GM19193 (cell line): ENCODE measurements at regions not wholly inside any gene's neighbourhood (a gene's known extent, or its start where the extent isn't known, plus 50 kb on each side); places are given as distances from the start of the nearest gene placed in this dataset.

Experiments
- POLR2A ChIP-seq: IDR thresholded peaks from 4 replicates; pipeline ENCODE4 v1.6.1; 2011; ENCODE audit not compliant: insufficient read depth, insufficient read length; ENCODE audit errors: extremely low read depth

DNA sequence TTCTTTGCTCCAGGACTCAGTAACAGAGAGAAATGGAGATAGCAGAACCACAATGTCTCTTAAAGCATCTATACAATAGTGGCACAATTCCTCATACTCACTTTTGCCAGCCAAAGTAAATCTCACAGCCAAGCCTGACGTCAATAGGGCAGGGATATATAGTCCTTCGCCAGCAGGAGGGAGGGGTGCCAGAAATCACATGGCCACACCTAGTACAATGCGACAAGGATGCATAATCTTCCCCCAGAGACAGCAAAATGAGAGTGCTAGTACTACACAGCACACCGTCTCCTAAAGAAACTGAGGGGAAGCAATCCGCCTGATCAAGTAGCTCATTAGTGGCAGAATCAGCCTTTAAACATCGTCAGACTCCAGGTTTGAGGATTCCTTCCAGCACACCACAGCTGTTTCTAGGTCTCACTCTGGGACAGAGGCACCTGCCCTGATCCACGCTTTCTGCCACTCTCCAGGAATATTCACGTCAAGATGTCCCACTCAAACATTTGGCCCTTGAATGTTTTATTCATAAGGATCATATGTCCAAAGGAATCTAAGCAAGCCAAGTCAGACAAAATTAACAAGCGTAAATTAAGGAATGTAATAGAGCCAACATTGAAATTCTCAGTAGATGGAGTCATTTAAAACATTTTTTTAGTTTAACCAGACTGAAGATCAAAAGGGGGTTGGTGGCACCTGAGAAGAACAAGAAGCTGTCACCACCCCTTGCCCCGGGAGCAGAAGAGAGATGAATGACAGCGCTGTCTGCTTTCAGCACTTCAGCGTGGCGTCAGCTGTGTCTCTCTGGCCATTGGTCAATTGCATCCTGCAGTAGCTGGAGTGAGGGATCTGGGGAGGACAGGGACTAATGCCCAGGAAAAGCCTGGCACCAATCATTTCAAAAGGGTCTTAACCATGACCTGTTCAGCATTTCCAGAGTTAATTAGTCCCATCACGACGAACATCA, 63.5 kb upstream of the SERP2 start:
- TF ChIP-seq POLR2A = no peak

DNA sequence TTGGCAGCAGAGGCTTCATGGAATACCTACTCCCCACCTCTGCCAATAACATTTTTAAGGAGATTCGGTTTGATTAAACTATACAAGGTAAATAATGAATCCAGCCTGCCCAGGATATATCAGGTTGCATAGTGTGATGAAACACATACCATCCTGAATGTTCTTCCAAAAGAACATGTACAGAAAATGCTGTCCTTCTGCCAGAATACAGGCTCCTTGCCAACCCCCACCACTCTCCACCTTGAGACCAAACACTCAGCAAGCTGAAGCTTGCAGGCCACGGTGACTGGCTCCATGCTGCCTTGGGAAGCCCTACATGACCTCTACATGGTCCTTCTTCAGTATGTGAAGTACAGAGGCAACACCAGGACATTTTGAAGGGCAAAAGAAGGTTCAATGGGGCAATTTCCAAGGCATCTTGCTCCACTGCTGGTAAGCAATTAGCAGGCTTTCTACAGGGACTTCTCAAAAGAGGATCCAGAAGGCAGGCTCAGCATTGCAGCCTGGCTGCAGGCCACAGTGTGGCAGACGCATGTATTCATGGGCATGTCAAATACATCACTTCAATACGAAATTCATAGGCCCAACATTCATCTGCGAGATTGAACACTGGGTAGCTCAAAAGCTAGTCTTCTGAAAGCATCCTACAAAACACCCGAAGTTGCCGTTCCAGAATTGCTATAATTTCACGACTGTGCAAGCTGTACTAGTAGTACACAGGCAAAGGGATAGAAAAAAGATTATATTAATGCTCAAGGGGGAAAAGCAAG, 62.4 kb upstream of the SERP2 start:
- no peak for TF ChIP-seq POLR2A

DNA sequence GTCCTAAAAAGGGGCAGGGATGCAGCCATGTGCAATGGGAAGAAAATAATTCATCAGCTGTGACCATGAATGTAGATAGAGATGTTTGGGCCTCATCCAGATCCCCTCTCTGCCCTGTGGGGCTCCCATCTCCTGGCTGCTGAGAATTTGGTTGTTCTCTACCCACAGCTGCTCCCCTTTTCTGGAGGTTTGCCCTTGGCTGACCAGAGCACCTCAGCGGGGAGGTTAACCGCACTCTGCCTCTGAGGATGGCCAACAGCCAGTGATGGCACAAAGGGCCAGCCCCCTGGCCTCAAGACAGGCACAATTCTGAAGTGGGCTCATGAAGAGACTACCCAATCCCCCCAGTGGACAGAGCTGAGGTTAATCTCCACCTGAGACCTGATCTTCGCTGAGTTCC, 61.5 kb upstream of the SERP2 start:
- TF ChIP-seq POLR2A = no peak

DNA sequence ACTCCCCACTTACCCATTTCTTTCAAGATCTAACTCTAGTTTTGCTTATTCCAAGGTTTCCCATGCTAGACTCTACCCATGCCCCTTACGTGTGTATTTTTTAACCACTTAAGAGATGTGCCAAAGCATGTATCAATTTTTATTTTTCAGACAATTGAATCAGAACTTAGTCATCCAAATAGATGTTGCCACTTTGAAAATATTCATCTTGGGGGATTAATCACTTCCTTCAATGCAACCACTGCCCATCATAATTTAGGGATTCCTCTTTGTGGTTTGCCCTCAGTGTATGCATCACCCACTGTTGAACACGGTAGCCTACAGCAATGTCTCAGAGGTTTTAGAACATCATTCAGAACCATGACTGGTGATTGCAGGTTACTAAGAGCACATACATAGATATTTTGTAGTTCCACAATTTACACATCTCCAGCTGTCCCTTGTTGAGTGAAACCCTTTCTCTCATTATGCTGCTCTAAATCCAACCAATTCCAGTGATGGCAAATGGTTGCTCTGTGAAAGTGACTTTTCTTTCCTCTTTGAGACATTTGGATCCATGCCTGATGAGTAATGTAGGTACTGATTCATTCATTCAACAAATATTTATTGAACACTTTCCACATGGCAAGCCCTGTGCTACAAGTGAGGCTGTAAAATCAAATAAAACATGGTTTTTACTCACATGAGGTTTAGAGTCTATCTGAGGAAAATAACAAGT, 60.6 kb upstream of the SERP2 start:
- no peak for TF ChIP-seq POLR2A

DNA sequence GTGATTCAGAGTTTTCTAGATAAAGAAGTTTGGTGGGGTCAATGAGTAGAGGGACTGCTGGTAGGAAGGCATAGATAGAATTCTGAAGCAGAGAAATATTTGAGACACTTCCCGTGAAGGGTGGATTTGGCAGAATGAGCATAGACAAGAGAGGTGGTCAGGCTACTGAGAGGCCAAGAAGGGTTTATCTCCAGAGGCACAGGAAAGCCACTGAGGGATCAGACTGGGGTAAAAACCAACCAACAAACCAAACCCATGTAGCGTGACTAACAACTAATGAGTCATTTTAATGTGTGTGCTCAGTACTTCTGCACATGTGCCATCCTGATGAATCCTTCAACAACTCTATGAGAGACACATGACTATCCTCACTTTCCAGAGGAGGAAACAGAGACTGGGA, 60.0 kb upstream of the SERP2 start:
- no peak for TF ChIP-seq POLR2A

DNA sequence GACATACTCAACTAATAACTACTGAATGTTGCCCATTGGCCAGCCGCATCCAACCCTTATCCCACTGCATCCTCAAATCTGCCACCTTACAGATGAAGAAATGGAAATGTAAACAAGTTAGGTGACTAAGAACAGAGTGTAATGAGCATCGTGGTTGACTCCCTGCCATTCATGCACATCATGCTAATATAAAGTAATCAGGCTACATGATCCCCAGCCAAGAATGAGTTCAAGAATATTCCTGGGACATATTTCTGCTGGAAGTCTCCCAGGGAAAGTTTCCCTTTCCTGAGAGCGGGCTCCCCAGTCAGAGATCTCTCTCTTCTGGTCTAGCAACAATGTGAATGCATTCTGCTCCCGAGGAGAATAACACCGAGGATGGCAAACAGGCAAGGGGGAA, 55.9 kb upstream of the SERP2 start:
- TF ChIP-seq POLR2A = no peak

DNA sequence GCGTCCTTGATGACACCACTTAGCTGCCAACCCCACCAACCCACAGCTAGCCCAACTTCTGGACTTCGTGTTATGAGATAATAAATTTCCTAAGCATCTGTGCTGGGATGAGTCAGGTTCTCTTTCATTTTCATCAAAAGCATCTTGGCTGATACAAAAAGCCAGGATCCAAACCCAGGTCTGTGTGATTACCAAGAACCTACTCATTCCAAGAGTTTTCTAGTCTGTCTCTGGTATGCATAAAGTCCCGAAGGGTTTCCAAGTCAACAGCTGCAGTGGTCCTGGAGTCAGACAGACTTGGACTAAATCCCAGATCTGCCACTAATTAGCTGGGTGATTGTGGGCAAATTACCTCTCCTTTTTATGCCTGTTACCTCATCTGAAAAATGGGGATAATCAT, 55.5 kb upstream of the SERP2 start:
- no peak for TF ChIP-seq POLR2A

DNA sequence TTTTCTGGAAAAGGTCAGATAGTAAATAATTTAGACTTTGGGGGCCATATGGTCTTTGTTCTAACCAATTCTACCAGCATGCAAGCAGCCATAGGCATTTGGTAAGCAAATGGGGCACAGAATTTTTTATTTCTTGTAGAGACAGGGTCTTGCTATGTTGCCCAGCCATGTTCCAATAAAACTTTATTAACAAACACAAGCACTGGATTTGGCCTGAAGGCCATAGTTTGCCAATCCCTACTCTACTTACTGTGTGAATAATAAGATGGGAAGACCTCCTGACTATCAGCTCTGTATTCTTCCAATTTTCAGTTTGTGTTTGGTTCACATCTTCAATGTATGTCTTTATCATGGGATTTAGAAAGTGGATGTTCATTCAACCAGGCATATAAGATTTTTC, 53.0 kb upstream of the SERP2 start:
- no peak for TF ChIP-seq POLR2A

DNA sequence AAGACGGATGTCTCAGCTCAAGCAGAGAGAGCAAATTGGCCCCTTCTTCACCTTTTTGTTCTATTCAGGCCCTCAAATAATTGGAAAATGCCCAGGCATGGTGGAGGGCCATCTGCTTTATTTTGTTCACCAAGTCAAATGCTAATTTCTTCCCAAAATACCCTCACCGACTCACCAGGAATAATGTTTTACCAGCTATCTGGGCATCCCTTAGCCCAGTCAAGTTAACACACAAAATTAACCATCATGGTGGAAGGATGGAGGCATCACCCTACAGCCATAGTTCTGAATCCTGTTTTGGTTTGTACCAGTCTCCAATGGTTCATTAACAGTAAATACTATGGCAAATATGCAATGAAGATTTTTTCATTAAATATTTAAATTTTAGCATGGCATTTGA, 51.7 kb upstream of the SERP2 start:
- TF ChIP-seq POLR2A = no peak

DNA sequence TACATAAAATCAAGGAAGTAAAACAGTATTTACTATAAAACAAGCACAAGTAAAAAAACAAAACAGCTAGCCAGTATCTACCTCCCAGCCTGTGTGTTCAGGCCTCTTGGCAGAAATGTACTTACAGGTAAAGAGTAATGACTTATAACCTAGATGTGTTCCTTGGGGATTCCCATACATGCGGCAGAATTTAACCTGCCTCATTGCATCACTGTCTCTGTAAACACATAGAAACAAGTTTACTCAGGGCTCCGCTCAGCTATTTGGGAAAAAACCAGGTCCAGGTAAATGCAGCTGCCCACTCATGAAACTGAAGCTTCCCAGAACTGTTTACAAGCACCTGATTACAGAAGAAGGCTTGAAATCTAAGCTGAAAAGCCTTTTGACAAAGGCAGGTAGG, 50.7 kb upstream of the SERP2 start:
- TF ChIP-seq POLR2A = no peak

DNA sequence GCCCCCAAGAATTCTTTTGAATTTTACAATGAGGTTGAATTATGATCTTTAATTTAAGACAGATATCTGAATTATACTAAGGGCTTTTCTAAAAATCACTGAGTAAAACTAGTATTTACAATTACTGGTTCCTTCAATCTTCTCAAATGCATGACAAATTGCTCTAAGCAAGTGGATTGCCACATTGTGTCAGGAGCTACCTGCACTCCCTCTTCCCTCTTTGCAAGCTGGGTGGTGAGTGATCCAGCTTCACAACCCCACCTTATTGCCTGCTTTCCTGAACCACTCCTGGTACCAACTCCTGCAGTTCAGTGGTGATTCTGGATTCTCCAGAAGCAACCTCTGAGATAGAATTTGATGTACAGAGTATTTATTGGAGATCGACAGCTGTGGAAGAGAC, 49.9 kb upstream of the SERP2 start:
- TF ChIP-seq POLR2A = no peak
